NCI-H524 (cell line): ENCODE measurements at regions not wholly inside any gene's neighbourhood (a gene's known extent, or its start where the extent isn't known, plus 50 kb on each side); places are given as distances from the start of the nearest gene placed in this dataset.
"Not testable (repeated sequence)": the region's sequence is repeated elsewhere in the genome, so short reads cannot be mapped to it uniquely, and the experiment has no call there.

ENCODE experiments used
- DNase-seq, 2 experiments: peaks; one replicate each; lab custom pipeline; 2025; lab: John Stamatoyannopoulos, UW

DNA sequence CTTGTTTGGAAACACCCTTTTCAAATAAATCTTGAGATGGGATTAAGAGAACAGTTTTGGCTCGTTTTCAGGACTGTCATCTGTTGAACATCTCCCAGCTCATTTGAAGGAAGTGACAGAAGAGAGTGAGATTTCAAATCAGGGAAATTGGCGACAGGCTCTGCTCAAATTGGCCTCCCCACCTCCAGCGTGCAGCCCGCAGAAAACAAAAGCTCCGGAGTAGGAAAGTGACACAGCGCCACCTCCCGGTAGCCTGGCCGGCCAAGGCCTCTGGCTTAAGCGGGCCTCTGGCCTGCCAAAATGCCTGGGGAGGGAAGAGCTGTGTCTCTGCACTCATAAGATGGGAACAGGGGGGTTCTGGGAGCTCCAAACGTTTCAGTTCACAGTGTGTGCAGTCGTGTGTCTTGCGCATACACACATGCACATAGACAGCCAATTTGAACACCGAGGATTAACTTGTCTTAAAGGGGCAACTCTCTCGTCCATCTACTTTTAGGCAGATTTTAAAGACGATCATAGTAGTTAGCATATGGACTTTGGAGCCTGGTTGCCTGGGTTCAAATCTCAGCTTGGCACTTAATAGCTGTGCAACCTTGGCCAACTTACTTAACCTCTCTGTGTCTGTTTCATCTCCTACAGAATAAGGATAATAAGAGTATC, 132.7 kb upstream of the RCN1 start:
- peak; percentile 68 to 86 for DNase-seq

DNA sequence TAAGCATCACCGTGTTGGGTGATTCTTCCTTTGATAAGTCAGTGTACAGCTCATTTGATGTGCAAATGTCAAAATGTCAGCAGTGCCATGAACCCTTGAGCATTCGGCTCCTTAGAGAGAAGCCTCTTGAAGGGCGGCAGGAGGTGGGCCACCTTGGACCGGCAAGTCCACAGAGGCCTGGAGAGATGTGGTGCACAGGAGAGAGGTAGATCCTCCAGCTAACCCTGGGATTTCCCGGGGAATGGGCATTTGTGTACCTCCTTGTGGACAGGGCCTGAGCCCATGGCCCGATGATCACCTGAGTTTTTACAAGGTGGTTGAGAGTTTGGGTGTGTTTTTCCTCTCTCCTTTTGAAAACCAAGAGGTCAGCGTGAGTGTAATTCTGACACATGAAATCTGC, 133.2 kb upstream of the RCN1 start:
- no peak for DNase-seq

DNA sequence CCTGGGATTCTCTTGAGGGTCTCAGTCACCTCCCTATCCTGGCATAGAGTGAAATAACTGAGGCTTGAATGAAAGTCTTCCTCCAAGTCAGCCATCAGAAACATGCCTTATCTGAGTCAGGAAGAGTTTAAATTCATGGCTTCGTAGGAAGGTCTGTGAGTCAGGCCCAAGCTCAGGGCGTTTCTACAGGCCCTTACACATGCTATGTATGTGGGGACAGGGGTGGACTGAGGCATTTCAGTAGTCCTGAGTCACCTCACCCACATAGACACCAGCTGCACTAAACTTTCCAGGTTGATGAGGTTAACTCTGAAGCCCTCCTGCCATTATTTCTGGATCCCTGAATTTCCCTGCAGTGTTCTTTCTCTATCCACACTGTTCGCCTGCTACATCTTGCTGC, 134.6 kb upstream of the RCN1 start:
- DNase-seq = no peak

DNA sequence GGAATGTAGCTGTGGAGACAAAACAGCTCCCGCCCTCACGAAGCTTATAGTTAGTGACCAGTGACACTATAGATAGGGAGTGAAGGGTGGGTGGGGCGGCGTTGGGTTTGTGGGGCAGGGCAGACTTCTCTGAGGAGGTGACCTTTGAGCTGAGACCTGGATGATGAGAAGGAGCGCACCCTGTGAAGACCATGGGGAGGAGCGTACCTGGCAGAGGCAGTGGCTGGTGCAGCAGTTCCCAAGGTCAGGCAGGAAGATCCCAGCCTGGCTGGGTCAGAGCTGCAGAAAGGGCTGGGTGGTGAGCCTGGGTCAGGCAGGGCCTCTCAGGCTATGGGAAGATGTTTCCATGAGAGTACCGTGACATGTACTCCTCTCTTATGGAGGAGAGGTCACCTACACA, 135.0 kb upstream of the RCN1 start:
- no peak for DNase-seq

DNA sequence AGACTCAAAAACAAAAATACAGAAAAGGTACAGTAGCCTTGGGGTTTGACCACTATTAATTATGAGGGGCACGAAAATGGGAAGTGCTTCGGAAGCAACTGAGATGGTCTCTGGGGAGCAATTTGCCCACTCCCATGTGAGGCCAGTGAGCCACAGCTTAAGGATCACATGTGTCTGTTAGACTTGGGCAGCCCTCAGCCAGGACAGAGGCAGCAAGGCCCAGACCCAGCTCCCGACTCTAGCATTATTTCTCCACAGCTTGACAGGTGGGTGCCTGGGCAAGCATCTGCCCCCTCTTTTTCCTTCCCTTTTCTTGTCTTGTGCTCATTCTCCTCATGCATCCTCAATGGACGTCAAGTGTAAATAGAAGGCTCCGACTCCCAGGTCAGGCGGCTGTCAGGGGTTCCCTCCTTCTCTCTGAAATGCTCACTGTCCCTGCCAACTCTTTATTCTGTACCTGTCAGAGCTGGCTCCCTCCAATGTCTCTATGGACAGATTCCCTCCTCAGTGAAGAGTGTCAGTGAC, 137.0 kb upstream of the RCN1 start:
- no peak for DNase-seq

DNA sequence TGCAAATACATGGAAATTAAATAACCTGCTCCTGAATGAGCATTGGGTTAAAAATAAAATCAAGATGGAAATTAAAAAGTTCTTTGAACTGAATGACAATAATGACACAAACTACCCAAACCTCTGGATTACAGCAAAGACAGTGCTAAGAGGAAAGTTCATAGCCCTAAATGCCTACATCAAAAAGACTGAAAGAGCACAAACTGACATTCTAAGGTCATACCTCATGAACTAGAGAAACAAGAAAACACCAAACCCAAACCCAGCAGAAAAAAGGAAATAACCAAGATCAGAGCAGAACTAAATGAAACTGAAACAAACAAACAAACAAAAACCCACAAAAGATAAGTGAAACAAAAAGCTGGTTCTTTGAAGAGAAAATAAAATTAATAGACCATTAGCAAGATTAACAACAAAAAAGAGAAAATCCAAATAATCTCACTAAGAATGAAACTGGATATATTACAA, 138.6 kb upstream of the PAX6 start:
- DNase-seq = not testable (repeated sequence)

DNA sequence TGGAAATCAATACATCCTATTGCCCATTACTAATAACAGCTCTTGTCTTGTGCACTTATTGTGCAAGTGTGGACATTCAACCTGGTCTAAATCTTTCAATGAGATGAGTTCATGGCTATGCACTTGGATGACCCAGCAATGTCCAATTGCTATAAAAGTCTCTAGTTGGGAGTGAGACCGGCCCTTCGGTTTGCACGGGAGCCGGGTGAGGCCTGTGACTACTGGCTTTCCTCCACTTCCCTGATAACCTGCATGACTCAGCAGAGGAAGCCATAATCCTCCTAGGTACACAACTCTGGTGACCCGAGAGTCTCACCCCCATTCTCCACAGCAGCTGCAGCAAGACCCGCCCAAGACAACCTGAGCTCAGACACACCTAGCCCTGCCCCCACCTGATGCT, 135.9 kb upstream of the PAX6 start:
- no peak for DNase-seq

DNA sequence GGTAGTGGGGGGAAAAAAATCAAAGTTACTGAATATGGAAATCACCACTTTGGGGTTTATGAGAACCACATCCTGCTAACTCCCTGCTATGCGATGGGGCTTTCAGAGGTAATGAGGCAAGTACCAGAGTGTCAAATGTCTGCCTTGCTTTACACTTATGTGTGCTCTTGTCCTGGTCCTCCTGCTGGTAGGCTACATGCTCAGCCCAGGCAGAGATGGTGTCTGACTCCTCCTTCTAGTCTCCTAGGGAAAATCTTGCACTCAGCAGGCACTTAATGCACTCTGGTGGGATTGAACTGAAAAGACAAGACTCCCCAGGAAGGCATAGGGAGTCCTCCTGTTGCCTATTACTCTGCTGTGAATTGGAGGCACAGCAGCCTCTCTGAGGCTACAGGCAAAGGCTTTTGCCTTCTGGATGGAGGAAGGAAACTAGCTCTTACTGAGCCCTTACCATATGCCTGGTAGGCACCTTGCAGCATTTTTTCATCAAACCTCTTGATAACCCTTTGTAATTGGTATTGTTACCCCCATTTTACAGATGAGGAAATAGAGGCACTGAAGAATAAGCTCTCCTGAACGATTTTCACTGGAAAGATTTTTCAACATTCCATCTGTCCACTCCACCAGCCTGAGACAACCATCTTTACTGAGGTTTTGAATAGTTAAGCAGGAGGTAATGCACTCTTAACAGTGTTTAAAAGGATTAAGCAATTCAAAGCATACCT, 132.1 kb upstream of the PAX6 start:
- DNase-seq = peak in 1 of 2 experiments; percentile 32

DNA sequence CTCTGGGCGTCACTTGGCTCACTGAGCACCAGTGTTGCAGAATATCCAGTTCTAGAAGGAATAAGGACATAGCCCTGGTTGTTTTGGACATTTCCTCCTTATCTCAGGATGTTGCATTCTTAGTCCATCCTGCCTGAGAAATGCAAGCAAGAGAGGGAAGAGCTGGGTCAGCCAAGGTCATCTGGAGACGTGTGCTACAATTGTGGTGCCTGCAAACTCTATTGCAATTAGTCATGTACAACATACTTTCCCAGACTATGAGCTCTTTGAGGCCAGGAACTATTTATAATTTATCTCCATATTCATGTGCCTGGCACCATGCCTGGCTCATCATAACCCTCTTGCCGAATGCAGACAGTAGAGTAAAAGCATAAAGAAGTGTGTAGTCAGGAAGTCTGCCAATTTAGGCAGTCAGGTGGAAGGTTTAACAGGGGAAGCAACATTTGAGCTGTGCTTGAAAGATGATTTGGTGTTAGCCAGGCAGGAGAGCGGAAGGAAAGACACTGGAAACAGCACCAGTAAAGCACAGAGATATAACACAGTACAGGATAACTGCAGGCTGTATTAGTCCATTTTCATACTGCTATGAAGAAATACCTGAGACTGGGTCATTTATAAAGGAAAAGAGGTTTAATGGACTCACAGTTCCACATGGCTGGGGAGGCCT, 129.4 kb upstream of the PAX6 start:
- no peak for DNase-seq

DNA sequence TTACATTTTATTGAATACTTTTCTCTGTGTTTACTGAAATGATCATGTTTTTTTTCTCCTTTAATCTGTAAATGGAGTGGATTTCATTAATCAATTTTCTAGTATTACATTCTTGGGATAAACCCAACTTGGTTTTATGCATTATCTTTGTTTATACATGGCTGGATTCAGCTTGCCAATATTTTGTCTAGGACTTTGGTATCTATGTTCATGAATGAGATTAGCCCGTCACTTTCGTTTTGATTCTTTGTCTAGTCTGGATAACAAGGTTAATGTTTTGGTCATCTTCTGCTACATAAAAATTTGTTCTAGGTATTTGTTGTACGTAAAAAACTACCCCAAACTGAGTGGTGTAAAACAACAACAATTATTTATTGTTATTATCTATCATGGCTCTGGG, 127.9 kb upstream of the PAX6 start:
- no peak for DNase-seq

DNA sequence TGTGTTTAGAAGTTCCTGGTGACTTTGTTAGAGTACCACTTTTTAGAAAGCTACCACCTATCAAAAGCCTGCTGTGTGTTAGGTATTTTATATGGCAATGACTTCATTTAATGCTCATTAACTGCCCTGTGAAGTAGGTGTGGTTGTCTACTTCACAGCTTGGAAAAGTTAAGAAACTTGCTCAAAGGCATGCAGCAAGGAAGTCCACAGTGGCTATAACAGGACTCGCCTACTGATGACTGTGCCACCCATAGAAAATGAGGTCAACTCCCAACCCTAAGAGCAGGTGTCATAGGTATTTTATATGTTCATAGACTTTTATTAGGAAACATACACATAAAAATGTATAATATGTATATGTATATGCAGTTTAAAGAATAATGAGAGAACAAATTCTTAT, 125.2 kb upstream of the PAX6 start:
- DNase-seq = no peak

DNA sequence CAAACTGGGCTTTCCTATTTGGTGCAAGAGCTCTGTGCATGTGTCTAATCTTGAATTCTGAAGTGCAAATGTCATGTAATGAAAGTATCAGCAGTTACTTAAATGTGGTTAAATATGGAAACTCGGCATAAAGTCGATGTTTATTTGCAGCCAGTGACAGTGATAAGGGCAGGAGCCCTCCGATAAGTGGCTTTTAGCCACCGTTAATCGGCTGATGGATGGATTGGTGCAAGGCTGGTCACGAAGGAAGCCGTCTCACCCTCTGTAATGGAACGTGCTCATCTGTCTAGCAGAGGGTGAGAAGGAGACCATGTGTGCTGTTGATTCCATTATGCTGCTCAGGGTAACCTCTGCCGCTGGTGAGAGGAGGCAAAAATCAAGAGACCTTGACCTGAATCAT, 121.8 kb upstream of the PAX6 start:
- no peak for DNase-seq

DNA sequence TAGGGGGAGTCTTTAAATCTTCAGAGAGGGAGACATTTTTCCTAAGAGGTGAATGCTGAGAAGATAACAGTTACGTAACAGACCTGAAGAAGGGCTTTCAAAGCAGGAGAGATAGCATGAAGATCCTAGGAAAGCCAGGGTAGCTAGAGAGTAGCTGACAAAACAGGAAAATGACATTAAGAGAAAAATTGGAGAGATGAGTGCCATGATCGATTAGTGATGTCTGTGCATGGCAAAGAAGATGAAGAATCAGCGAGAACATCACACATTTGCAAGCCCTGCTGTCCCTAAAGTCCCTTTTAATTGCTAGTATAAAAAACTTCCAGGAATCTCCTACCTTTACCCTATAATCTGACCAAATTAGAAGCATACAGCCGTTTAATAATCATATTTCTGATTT, 116.9 kb upstream of the PAX6 start:
- DNase-seq = no peak

DNA sequence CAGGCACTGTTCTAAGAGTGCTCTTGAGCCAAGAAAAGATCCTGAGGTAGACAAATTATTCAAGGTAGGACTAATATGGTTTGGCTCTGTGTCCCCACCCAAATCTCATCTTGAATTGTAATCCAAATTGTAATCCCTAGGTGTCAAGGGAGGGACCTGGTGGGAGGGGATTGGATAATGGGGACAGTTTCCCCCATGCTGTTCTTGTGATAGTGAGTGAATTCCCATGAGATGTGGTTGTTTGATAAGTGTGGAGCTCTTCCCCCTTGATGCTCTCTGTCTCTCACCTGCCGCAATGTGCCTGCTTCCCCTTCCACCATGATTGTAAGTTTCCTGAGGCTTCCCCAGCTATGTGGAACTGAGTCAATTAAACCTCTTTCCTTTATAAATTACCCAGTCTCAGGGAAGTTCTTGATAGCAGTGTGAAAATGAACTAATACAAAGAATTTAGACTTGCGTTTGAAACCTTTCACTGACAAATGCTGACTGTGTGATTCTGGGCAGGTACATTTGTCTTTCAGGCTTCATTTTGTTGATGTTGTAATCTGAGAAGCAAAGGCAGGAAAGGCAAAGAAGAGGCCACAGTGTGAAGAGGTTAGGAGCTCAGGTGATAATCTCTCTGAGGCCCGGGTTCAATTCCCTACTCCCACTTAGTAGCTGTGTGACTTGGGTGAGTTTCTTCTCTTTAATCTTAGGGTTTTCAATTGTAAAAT, 115.8 kb upstream of the PAX6 start:
- no peak for DNase-seq

DNA sequence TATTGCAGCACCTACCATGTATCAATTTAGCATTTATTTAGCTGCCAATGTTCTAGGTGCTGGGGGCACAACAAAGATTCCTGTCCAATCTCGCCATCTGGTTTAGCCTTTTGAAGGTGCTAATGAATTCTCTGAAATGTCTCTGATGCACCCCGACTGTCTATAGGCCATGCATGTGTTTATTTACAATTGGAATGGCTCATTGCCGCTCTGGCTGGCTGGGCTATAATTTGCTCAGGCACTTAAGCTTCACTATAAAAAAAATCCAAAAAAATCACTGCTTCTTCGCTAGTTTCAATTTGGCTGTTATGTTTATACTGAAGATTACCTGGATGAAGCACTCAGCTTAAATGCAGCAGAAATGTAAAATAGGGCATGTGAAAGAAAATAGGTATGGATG, 115.0 kb upstream of the PAX6 start:
- DNase-seq = no peak

DNA sequence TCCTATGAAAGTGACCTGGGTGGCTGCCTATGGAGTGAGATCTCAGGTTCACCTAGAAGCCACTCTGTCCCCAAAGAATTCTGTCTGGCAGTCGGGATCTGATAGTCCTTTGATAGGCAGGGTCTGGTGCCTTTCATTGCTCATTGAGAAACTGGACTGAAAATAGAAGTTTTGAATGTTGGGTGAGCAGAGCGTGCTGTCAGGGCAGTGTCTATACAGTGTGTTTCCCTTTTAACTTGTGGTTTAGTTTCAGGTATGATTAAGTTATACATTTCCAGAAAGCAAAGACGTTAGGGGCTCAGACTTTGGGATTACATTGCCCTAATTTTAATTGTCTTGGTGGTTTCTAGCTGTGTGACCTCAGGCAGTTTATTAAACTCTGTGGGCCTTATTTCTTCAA, 111.3 kb upstream of the PAX6 start:
- DNase-seq = no peak

DNA sequence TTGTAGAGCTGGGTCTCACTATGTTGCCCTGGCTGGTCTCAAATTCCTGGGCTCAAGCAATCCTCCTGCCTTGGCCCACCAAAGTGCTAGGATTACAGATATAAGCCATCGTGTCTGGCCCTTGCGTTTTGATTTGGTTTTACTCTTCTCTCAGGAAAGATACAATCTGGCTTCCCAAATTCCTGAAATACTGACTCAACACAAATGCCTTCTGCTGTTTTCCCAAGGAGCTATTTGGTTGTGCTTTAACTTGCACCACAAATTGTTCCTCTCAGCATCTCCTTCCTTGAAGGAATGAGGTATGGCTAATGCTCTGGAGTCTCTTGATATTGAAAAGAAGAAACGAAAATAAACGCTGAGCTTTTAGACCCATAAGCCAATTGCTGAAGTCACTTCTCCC, 110.0 kb upstream of the PAX6 start:
- DNase-seq = no peak

DNA sequence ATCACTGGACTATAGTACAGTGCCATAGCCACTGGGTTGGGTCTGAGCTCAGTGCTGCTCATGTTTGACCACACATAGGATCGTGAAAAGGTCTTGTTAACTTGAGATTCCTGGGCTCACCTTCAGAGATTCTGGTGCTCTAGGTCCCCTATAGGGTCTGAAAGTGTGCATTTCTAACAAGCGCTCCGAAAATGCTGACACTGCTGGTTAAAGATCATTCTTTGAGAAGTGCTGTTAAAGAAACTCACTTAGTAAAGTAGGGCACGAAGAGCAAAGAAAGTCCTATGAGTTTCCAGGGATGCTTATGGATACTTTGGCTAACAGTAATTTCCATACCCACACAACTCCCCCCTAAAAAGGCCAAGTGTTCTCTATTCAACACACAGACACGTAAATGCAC, 108.1 kb upstream of the PAX6 start:
- DNase-seq = no peak

DNA sequence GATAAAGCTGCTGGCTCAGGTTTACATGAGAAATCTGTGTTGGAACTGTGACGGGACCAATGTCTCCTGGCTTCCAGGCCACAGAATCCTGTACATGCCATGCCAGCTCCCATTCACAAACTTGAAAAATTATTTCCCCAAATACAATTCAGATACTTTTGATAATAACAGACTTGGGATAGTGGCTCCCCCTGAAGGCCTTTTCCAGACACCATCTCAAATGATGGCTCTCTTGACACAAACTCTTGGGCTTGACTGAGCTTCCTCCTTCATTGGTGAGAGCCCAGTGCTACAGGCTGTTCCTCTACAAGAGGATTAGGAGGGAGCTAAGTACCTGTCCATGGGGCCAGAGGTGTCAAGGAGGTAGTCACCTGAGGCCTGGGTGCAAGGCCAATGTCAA, 104.7 kb upstream of the PAX6 start:
- DNase-seq = no peak

DNA sequence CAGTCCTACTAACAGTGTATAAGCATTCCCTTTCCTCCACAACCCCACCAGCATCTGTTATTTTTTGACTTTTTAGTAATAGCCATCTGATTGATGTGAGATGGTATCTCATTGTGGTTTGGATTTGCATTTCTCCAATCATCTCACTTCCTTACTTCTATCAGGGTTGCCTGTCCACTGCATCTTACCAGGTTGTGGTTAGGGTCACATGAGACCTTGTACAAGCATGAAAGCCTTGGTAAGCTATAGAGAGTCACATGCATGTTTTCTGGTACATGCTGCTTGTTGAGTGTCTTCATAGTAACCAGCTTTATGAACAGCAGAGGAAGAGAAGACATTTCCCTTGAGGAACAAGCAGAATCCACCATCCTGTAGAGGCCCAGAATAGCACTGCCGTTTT, 102.9 kb upstream of the PAX6 start:
- DNase-seq = no peak

DNA sequence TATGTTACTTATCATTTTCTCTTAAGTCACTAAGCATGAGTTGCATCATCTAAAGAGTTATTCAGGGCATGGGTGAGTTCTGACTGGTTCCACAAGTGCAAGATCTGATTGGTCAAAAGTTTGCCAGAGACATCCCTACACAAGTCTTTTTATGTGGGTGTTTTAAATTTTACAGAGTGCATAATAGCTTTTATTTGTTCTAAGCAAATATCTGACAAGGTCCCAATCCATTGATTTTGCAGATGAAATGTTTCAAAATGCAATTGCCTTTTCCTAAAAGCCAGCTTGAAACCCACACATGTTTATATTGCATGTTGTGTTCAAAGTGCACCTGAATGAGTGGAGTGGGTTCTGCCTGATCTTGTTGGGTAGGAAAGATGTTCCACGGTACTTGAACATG, 101.7 kb upstream of the PAX6 start:
- DNase-seq = no peak

DNA sequence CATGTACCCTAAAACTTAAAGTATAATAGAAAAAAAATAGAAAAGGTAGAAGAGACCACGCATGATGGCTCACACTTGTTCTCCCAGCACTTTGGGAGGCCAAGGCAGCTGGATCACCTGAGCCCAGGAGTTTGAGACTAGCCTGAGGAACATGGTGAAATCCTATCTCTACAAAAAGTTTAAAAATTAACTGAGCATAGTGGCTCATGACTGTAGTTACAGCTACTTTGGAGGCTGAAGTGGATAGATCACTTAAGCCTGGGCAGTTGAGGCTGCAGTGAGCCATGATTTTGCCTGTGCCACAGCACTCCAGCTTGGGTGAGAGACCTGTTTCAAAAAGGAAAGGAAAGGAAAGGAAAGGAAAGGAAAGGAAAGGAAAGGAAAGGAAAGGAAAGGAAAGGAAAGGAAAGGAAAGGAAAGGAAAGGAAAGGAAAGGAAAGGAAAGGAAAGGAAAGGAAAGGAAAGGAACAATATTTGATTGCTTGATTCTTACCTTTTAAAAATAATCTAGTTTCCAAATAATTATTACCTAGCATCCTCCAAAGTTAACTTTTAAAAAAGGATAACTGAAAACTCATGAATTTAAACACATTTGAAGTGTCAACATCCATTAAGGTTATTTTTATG, 99.9 kb upstream of the PAX6 start:
- no peak for DNase-seq
